NB4 (cell line): ENCODE measurements at regions not wholly inside any gene's neighbourhood (a gene's known extent, or its start where the extent isn't known, plus 50 kb on each side); places are given as distances from the start of the nearest gene placed in this dataset.

Experiments used
- DNase-seq: peaks from one replicate; pipeline ENCODE4 v3.0.0; 2010; ENCODE audit warnings: low read depth
- H3K4me3 ChIP-seq: one replicate; pipeline ENCODE4 v1.5.1; 2011; ENCODE audit warnings: mild to moderate bottlenecking, low read depth, low read length, moderate library complexity
- MYC ChIP-seq: IDR thresholded peaks from 2 replicates; pipeline ENCODE4 v1.6.1; 2011; ENCODE audit warnings: low read depth, low read length
- POLR2A ChIP-seq: IDR thresholded peaks from 2 replicates; pipeline ENCODE4 v1.6.1; 2011; ENCODE audit warnings: mild to moderate bottlenecking; ENCODE audit not compliant: insufficient read length; ENCODE audit errors: extremely low read depth
- TF ChIP-seq, protein P1 (sequence below): IDR thresholded peaks from 2 replicates; pipeline ENCODE4 v1.6.1; 2011; ENCODE audit warnings: low read depth, low read length
- TF ChIP-seq, protein P2 (sequence below): IDR thresholded peaks from one replicate; pipeline ENCODE4 v1.5.1; 2012; ENCODE audit warnings: low read depth, low read length

DNA sequence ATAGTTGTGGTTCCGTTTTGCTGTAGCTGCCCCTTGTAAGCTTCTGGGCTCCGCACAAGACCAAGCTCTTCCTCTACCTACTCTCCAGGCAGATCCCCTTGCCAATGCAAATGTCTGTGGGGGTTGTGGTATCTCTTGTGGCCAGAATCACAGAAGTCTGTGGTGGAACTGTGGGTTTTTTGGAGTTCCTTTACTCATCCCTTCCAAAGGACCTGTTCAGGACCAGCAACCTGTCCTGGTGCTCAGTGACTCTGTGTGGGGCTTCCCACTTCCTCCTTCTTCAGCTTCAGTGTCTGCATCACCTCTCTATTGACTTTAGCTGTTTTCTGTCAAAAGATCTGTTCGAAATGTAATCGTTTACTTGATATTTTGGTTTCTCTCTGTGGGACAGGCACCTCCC is 441.3 kb upstream of the ADAMTSL1 start:
- no peak overlapping the region for H3K4me3 ChIP-seq
- TF ChIP-seq, protein P1, sequence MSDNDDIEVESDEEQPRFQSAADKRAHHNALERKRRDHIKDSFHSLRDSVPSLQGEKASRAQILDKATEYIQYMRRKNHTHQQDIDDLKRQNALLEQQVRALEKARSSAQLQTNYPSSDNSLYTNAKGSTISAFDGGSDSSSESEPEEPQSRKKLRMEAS = no peak
- no peak for DNase-seq

DNA sequence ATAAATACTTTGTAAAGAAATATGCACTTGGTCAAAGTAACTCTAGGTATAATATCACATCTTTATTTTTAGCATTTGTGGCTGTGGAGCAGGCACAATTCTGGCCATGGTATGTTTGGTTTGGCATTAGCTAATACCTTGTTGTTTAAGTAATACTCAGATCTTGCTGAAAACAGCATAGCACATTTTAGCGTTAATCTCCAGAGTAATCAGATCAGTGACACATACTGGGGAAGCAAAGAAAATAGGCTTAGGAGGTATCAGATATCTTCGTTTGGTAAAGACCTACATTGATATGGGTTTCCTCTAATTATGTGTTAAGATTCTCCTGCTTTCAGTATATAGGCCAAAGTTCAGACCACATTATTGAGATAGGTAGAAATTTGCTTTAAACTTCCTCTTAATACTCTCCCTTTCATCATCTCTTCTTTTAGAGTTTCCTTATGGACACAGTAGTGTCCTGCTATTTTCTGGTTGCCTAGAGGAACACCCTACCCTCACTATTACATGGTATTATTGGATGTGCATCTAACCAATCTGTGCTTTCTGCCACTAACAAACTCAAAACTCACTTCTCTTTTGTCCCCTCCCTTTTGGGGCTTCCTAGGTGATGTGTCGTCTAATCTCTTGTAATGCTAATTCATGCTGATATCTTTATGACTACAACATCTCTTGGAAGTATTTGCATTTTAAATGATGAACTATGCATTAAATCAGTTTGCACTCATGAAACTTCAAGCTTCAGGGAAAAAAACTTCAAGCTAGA is 437.3 kb upstream of the ADAMTSL1 start:
- TF ChIP-seq, protein P2, sequence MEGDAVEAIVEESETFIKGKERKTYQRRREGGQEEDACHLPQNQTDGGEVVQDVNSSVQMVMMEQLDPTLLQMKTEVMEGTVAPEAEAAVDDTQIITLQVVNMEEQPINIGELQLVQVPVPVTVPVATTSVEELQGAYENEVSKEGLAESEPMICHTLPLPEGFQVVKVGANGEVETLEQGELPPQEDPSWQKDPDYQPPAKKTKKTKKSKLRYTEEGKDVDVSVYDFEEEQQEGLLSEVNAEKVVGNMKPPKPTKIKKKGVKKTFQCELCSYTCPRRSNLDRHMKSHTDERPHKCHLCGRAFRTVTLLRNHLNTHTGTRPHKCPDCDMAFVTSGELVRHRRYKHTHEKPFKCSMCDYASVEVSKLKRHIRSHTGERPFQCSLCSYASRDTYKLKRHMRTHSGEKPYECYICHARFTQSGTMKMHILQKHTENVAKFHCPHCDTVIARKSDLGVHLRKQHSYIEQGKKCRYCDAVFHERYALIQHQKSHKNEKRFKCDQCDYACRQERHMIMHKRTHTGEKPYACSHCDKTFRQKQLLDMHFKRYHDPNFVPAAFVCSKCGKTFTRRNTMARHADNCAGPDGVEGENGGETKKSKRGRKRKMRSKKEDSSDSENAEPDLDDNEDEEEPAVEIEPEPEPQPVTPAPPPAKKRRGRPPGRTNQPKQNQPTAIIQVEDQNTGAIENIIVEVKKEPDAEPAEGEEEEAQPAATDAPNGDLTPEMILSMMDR = no peak
- TF ChIP-seq POLR2A = no peak
- TF ChIP-seq, protein P1 = no peak
- no peak for TF ChIP-seq MYC
- no peak for DNase-seq
- no peak overlapping the region for H3K4me3 ChIP-seq

DNA sequence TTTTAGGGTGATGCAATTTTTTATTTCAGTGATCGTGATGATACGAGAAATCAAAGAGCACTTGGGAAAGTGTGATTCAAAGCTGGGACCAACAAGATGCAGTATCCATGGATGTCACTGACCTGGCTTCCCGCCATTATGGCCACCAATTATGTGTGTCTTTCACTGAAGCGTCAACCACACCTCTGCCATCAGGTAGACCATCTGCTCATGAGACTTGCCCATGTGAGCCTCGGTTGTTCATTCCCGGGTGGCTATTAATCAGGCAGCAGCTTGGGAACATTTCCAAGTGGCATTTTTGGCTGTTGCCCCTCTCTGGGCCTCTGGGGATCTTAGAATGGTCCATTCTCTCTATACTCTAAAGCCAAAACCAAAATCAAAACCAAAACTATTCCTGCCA is 436.0 kb upstream of the ADAMTSL1 start:
- TF ChIP-seq, protein P2 = no peak
- no peak for TF ChIP-seq MYC
- TF ChIP-seq POLR2A = no peak
- TF ChIP-seq, protein P1 = no peak
- DNase-seq = no peak

GRCh38 chr9:18040327-18040726 is 433.6 kb upstream of the ADAMTSL1 start:
- DNase-seq = no peak
- H3K4me3 ChIP-seq = no peak overlapping the region
- TF ChIP-seq, protein P1 = no peak
- TF ChIP-seq MYC = no peak
- no peak for TF ChIP-seq POLR2A
- TF ChIP-seq, protein P2 = no peak

More for the DNA sequence above, 436.0 kb upstream of the ADAMTSL1 start:
- H3K4me3 ChIP-seq = no peak overlapping the region

GRCh38 chr9:18043978-18044377 is 430.0 kb upstream of the ADAMTSL1 start:
- DNase-seq = no peak
- TF ChIP-seq, protein P1 = no peak
- no peak for TF ChIP-seq POLR2A
- TF ChIP-seq, protein P2 = no peak
- TF ChIP-seq MYC = no peak
- no peak overlapping the region for H3K4me3 ChIP-seq

- H3K4me3 ChIP-seq = no peak overlapping the region
- DNase-seq = no peak
- no peak for TF ChIP-seq POLR2A
- TF ChIP-seq, protein P2 = no peak
- TF ChIP-seq, protein P1 = no peak
- TF ChIP-seq MYC = no peak
Measured at GRCh38 chr9:18045326-18045725, 428.6 kb upstream of the ADAMTSL1 start.
